Effector memory CD8-positive, alpha-beta T cell (primary cell): ENCODE measurements at regions not wholly inside any gene's neighbourhood (a gene's known extent, or its start where the extent isn't known, plus 50 kb on each side); places are given as distances from the start of the nearest gene placed in this dataset.
A peak's percentile ranks its signal among the peaks of the same experiment; 100 is the strongest.

ENCODE experiments used
- ATAC-seq: fragments of 150-1000 bp; cut with Tn5 transposase; replicated peaks from 2 replicates; pipeline ENCODE4 v1.10.0; 2021; ENCODE audit warnings: mild to moderate bottlenecking, moderate library complexity
- DNase-seq, 3 experiments: peaks; one replicate each; pipeline ENCODE4 v3.0.0; 2021
- H3K27ac Mint-ChIP-seq, 2 donors: one replicate each; pipeline ENCODE4 v1.8.0; 2022; ENCODE audit warnings: mild to moderate bottlenecking in 2 of 2, mixed read lengths in 2 of 2, moderate library complexity in 2 of 2
- H3K27me3 Mint-ChIP-seq, 2 donors: one replicate each; pipeline ENCODE4 v1.8.0; 2022; ENCODE audit warnings: mixed read lengths in 2 of 2
- H3K36me3 Mint-ChIP-seq: one replicate; pipeline ENCODE4 v1.8.0; 2022; ENCODE audit warnings: mild to moderate bottlenecking, moderate library complexity, mixed read lengths; ENCODE audit not compliant: insufficient read depth
- H3K4me1 Mint-ChIP-seq, 2 donors: one replicate each; pipeline ENCODE4 v1.8.0; 2022; ENCODE audit warnings: low read depth in 2 of 2, mixed read lengths in 2 of 2
- H3K4me3 Mint-ChIP-seq, 2 donors: one replicate each; pipeline ENCODE4 v1.8.0; 2022; ENCODE audit warnings: mild to moderate bottlenecking in 2 of 2, mixed read lengths in 2 of 2, moderate library complexity in 2 of 2
- H3K9me3 Mint-ChIP-seq, 2 donors: one replicate each; pipeline ENCODE4 v1.8.0; 2022; ENCODE audit warnings: mixed read lengths in 2 of 2

- ATAC-seq (no peak), DNase-seq (no peak)
- H3K4me3 Mint-ChIP-seq, result no peak overlapping the region
Observed at GRCh38 chr1:244273845-244274619, 177.7 kb downstream of the ADSS2 start.

GRCh38 chr1:244276646-244277045 lies 175.1 kb downstream of the ADSS2 start:
- peaks cover 0 to 5% of the 10 kb centered on the region in 2 donors for H3K27me3 Mint-ChIP-seq
- DNase-seq (no peak), ATAC-seq (no peak)
- peak overlapping the region in 1 of 2 donors; percentile 4 for H3K27ac Mint-ChIP-seq
- H3K4me1 Mint-ChIP-seq, result no peaks in the 10 kb centered on the region
- no peak overlapping the region for H3K4me3 Mint-ChIP-seq
- no peaks in the 10 kb centered on the region for H3K9me3 Mint-ChIP-seq
- no peaks in the 10 kb centered on the region for H3K36me3 Mint-ChIP-seq

More at GRCh38 chr1:244273845-244274619, 177.7 kb downstream of the ADSS2 start:
- Mint-ChIP-seq H3K4me1 (no peaks in the 10 kb centered on the region), H3K9me3 (no peaks in the 10 kb centered on the region), H3K27ac (no peak overlapping the region), H3K36me3 (no peaks in the 10 kb centered on the region), H3K27me3 (peaks cover 0 to 5% of the 10 kb centered on the region in 2 donors)

GRCh38 chr1:244280201-244280600 lies 171.5 kb downstream of the ADSS2 start:
- Mint-ChIP-seq H3K9me3 (no peaks in the 10 kb centered on the region), H3K4me1 (no peaks in the 10 kb centered on the region), H3K36me3 (peaks cover 5% of the 10 kb centered on the region), H3K4me3 (no peak overlapping the region), H3K27ac (no peak overlapping the region), H3K27me3 (peaks cover 0 to 5% of the 10 kb centered on the region in 2 donors)
- DNase-seq (no peak), ATAC-seq (no peak)

GRCh38 chr1:244280859-244281258 lies 170.8 kb downstream of the ADSS2 start:
- peaks cover 5% of the 10 kb centered on the region for H3K36me3 Mint-ChIP-seq
- no peaks in the 10 kb centered on the region for H3K9me3 Mint-ChIP-seq
- H3K4me3 Mint-ChIP-seq, result no peak overlapping the region
- peaks cover 0 to 5% of the 10 kb centered on the region in 2 donors for H3K27me3 Mint-ChIP-seq
- H3K27ac Mint-ChIP-seq, result no peak overlapping the region
- no peaks in the 10 kb centered on the region for H3K4me1 Mint-ChIP-seq
- ATAC-seq, result no peak
- no peak for DNase-seq

GRCh38 chr1:244283772-244284171 lies 167.9 kb downstream of the ADSS2 start:
- no peak for DNase-seq
- peaks cover 0 to 5% of the 10 kb centered on the region in 2 donors for H3K27me3 Mint-ChIP-seq
- H3K9me3 Mint-ChIP-seq, result no peaks in the 10 kb centered on the region
- H3K4me1 Mint-ChIP-seq, result no peaks in the 10 kb centered on the region
- peak overlapping the region in 1 of 2 donors; percentile 57 for H3K27ac Mint-ChIP-seq
- peaks cover 5% of the 10 kb centered on the region for H3K36me3 Mint-ChIP-seq
- no peak for ATAC-seq
- no peak overlapping the region for H3K4me3 Mint-ChIP-seq

GRCh38 chr1:244284641-244285156 lies 167.0 kb downstream of the ADSS2 start:
- DNase-seq (no peak), ATAC-seq (no peak)
- H3K27ac Mint-ChIP-seq, result no peak overlapping the region
- H3K36me3 Mint-ChIP-seq, result peaks cover 5% of the 10 kb centered on the region
- H3K27me3 Mint-ChIP-seq, result peaks cover 0 to 5% of the 10 kb centered on the region in 2 donors
- no peak overlapping the region for H3K4me3 Mint-ChIP-seq
- H3K9me3 Mint-ChIP-seq, result no peaks in the 10 kb centered on the region
- H3K4me1 Mint-ChIP-seq, result no peaks in the 10 kb centered on the region

- Mint-ChIP-seq H3K27ac (no peak overlapping the region), H3K9me3 (no peaks in the 10 kb centered on the region), H3K4me1 (peaks cover 3 to 4% of the 10 kb centered on the region in 2 donors), H3K4me3 (no peak overlapping the region), H3K27me3 (peaks cover 0 to 15% of the 10 kb centered on the region in 2 donors), H3K36me3 (peaks cover 5% of the 10 kb centered on the region)
- DNase-seq, result no peak
- no peak for ATAC-seq
Observed at GRCh38 chr1:244286341-244286740, 165.4 kb downstream of the ADSS2 start.

- H3K4me3 Mint-ChIP-seq, result no peak overlapping the region
- H3K36me3 Mint-ChIP-seq, result peaks cover 5% of the 10 kb centered on the region
- no peaks in the 10 kb centered on the region for H3K9me3 Mint-ChIP-seq
- peaks cover 5 to 10% of the 10 kb centered on the region in 2 donors for H3K4me1 Mint-ChIP-seq
- no peak overlapping the region for H3K27ac Mint-ChIP-seq
- no peak for ATAC-seq
- DNase-seq, result no peak
- peaks cover 0 to 24% of the 10 kb centered on the region in 2 donors for H3K27me3 Mint-ChIP-seq
Observed at GRCh38 chr1:244287726-244288125, 164.0 kb downstream of the ADSS2 start.

GRCh38 chr1:244288663-244289062 lies 163.0 kb downstream of the ADSS2 start:
- no peak for ATAC-seq
- no peak overlapping the region for H3K27ac Mint-ChIP-seq
- peaks cover 0 to 24% of the 10 kb centered on the region in 2 donors for H3K27me3 Mint-ChIP-seq
- H3K9me3 Mint-ChIP-seq, result no peaks in the 10 kb centered on the region
- peaks cover 5 to 10% of the 10 kb centered on the region in 2 donors for H3K4me1 Mint-ChIP-seq
- no peak for DNase-seq
- no peak overlapping the region for H3K4me3 Mint-ChIP-seq
- H3K36me3 Mint-ChIP-seq, result peaks cover 5% of the 10 kb centered on the region

GRCh38 chr1:244289991-244290785 lies 161.5 kb downstream of the ADSS2 start:
- DNase-seq, result no peak
- Mint-ChIP-seq H3K4me3 (no peak overlapping the region), H3K36me3 (no peaks in the 10 kb centered on the region), H3K4me1 (peaks cover 5 to 10% of the 10 kb centered on the region in 2 donors), H3K27ac (peak overlapping the region in 1 of 2 donors; percentile 36), H3K9me3 (no peaks in the 10 kb centered on the region), H3K27me3 (peaks cover 0 to 24% of the 10 kb centered on the region in 2 donors)
- no peak for ATAC-seq

GRCh38 chr1:244291236-244292201 lies 160.2 kb downstream of the ADSS2 start:
- ATAC-seq, result no peak
- Mint-ChIP-seq H3K36me3 (peaks cover 3% of the 10 kb centered on the region), H3K4me3 (no peak overlapping the region), H3K27ac (no peak overlapping the region), H3K9me3 (no peaks in the 10 kb centered on the region), H3K27me3 (peaks cover 0 to 24% of the 10 kb centered on the region in 2 donors), H3K4me1 (peaks cover 5 to 13% of the 10 kb centered on the region in 2 donors)
- DNase-seq, result no peak

- Mint-ChIP-seq H3K36me3 (peaks cover 9% of the 10 kb centered on the region), H3K9me3 (no peaks in the 10 kb centered on the region), H3K27ac (no peak overlapping the region), H3K27me3 (peaks cover 0 to 19% of the 10 kb centered on the region in 2 donors), H3K4me1 (peaks cover 11 to 27% of the 10 kb centered on the region in 2 donors), H3K4me3 (no peak overlapping the region)
- no peak for ATAC-seq
- DNase-seq, result no peak
Observed at GRCh38 chr1:244294599-244295224, 157.0 kb downstream of the ADSS2 start.
